GM12878 (cell line): ENCODE measurements at regions not wholly inside any gene's neighbourhood (a gene's known extent, or its start where the extent isn't known, plus 50 kb on each side); places are given as distances from the start of the nearest gene placed in this dataset.

ENCODE experiments used
- EP300 ChIP-seq, 2 experiments: fragments of 150-350 bp in 1 of 2; IDR thresholded peaks; 2 replicates each; pipeline ENCODE4 v1.6.1; 2011 to 2012; ENCODE audit warnings: low read depth in 2 of 2, low read length in 2 of 2, borderline replicate concordance in 1 of 2, improper control_type of control experiment in 1 of 2, inconsistent platforms in 1 of 2; ENCODE audit not compliant: control insufficient read depth in 1 of 2
- POLR2AphosphoS5 ChIP-seq: IDR thresholded peaks from 2 replicates; pipeline ENCODE4 v1.6.1; 2011; ENCODE audit warnings: mild to moderate bottlenecking, low read length, inconsistent platforms

GRCh38 chr2:173830170-173830569 is 135.0 kb downstream of the SP3 start:
- TF ChIP-seq POLR2AphosphoS5 (no peak), EP300 (IDR thresholded peaks at IDR 0.05; ENCODE audit: borderline replicate concordance in 1 of 2, control insufficient read depth in 1 of 2, low read depth in 2 of 2, low read length in 2 of 2) (no peak)
